Activated CD8-positive, alpha-beta T cell treated with anti-CD3 and anti-CD28 coated beads for 36 hours (primary cell): ENCODE measurements at regions not wholly inside any gene's neighbourhood (a gene's known extent, or its start where the extent isn't known, plus 50 kb on each side); places are given as distances from the start of the nearest gene placed in this dataset.

Experiments
- ATAC-seq: fragments of 200-7000 bp; cut with Tn5 transposase; one replicate; pipeline ENCODE4 v1.10.0; 2021; ENCODE audit warnings: mild to moderate bottlenecking, moderate library complexity
- CTCF ChIA-PET: fragments of 350-600 bp; sonication (Branson Sonifier 250); formaldehyde crosslinking; loops from one replicate; lab custom pipeline; 2021; ENCODE audit warnings: antibody characterized with exemption; lab: Charles Lee
- POLR2A ChIA-PET: fragments of 350-600 bp; sonication (Branson Sonifier 250); formaldehyde crosslinking; loops from one replicate; lab custom pipeline; 2021; ENCODE audit warnings: antibody characterized with exemption; lab: Charles Lee
- DNase-seq: peaks from one replicate; pipeline ENCODE4 v3.0.0-alpha.2; 2020
- H3K27ac Mint-ChIP-seq: one replicate; pipeline ENCODE4 v1.8.0; 2021; ENCODE audit warnings: mild to moderate bottlenecking, mixed read lengths
- H3K27me3 Mint-ChIP-seq: one replicate; pipeline ENCODE4 v1.8.0; 2021; ENCODE audit warnings: mixed read lengths
- H3K36me3 Mint-ChIP-seq: one replicate; pipeline ENCODE4 v1.8.0; 2021; ENCODE audit warnings: low read depth, mixed read lengths
- H3K4me1 Mint-ChIP-seq: one replicate; pipeline ENCODE4 v1.8.0; 2021; ENCODE audit warnings: low read depth, mixed read lengths
- H3K4me3 Mint-ChIP-seq: one replicate; pipeline ENCODE4 v1.8.0; 2021; ENCODE audit warnings: mild to moderate bottlenecking, moderate library complexity, mixed read lengths
- H3K9me3 Mint-ChIP-seq: one replicate; pipeline ENCODE4 v1.8.0; 2021; ENCODE audit warnings: mixed read lengths
- CTCF ChIP-seq: fragments of 200-600 bp; IDR thresholded peaks from one replicate; pipeline ENCODE4 v1.8.0; 2022; ENCODE audit warnings: antibody characterized with exemption, mild to moderate bottlenecking
- intact Hi-C: fragments of 100-400 bp; cut with micrococcal nuclease; formaldehyde crosslinking; loops from one replicate; pipeline ENCODE4 v1.10.0; 2022

- POLR2A ChIA-PET: no interaction called here
- no peak for ATAC-seq
- TF ChIP-seq CTCF: no peak
- Mint-ChIP-seq H3K27ac (no peak overlapping the region), H3K4me1 (no peaks in the 10 kb centered on the region), H3K4me3 (no peak overlapping the region), H3K36me3 (no peaks in the 10 kb centered on the region), H3K9me3 (peaks cover 6% of the 10 kb centered on the region), H3K27me3 (no peaks in the 10 kb centered on the region)
- CTCF ChIA-PET: no interaction called here
- intact Hi-C loops: no loop called here
- no peak for DNase-seq
These were observed 271.8 kb upstream of the TFPI start for GRCh38 chr2:187826023-187826422.

GRCh38 chr2:187834787-187835186 lies 280.6 kb upstream of the TFPI start:
- H3K9me3 Mint-ChIP-seq: no peaks in the 10 kb centered on the region

GRCh38 chr2:187838690-187839089 lies 284.5 kb upstream of the TFPI start:
- H3K4me1 Mint-ChIP-seq: no peaks in the 10 kb centered on the region

More at GRCh38 chr2:187834787-187835186, 280.6 kb upstream of the TFPI start:
- no peaks in the 10 kb centered on the region for H3K36me3 Mint-ChIP-seq
- no peaks in the 10 kb centered on the region for H3K4me1 Mint-ChIP-seq
- H3K27ac Mint-ChIP-seq: no peak overlapping the region
- intact Hi-C loops: no loop called here
- POLR2A ChIA-PET: no interaction called here
- ATAC-seq (no peak), DNase-seq (no peak)
- CTCF ChIA-PET: interaction anchor here (1.0 kb wide), 1 partner anchor 335 kb away, joined by 3 read pairs; no protein-coding TSS in a partner anchor
- H3K27me3 Mint-ChIP-seq: no peaks in the 10 kb centered on the region
- no peak overlapping the region for H3K4me3 Mint-ChIP-seq
- TF ChIP-seq CTCF: no peak

GRCh38 chr2:187842315-187842714 lies 288.1 kb upstream of the TFPI start:
- H3K9me3 Mint-ChIP-seq: no peaks in the 10 kb centered on the region
- no peak overlapping the region for H3K4me3 Mint-ChIP-seq
- CTCF ChIA-PET: interaction anchor here (1.3 to 1.5 kb wide), 4 partner anchors 9 to 343 kb away, joined by 3 to 15 read pairs (median 4); no protein-coding TSS in a partner anchor
- ATAC-seq (no peak), DNase-seq (no peak)
- no peaks in the 10 kb centered on the region for H3K36me3 Mint-ChIP-seq
- no peak for TF ChIP-seq CTCF
- H3K27me3 Mint-ChIP-seq: no peaks in the 10 kb centered on the region
- POLR2A ChIA-PET: no interaction called here
- intact Hi-C loops: loop anchor here (5.0 kb wide), 2 partner anchors 255 to 340 kb away; no protein-coding TSS in a partner anchor
- H3K4me1 Mint-ChIP-seq: no peaks in the 10 kb centered on the region
- H3K27ac Mint-ChIP-seq: no peak overlapping the region

More at GRCh38 chr2:187838690-187839089, 284.5 kb upstream of the TFPI start:
- DNase-seq (no peak), ATAC-seq (no peak)
- no peaks in the 10 kb centered on the region for H3K36me3 Mint-ChIP-seq
- CTCF ChIA-PET: no interaction called here
- H3K27ac Mint-ChIP-seq: no peak overlapping the region
- TF ChIP-seq CTCF: no peak
- H3K27me3 Mint-ChIP-seq: no peaks in the 10 kb centered on the region
- intact Hi-C loops: no loop called here
- no peak overlapping the region for H3K4me3 Mint-ChIP-seq
- no peaks in the 10 kb centered on the region for H3K9me3 Mint-ChIP-seq
- POLR2A ChIA-PET: no interaction called here

GRCh38 chr2:187842978-187843847 lies 289.0 kb upstream of the TFPI start:
- no peaks in the 10 kb centered on the region for H3K4me1 Mint-ChIP-seq
- H3K9me3 Mint-ChIP-seq: no peaks in the 10 kb centered on the region
- ChIA-PET POLR2A (no interaction called here), CTCF (interaction anchor here (0.6 to 2.6 kb wide), 12 partner anchors 9 to 344 kb away, joined by 3 to 15 read pairs (median 3); no protein-coding TSS in a partner anchor)
- H3K4me3 Mint-ChIP-seq: no peak overlapping the region
- no peak overlapping the region for H3K27ac Mint-ChIP-seq
- TF ChIP-seq CTCF: peak; percentile 62
- no peaks in the 10 kb centered on the region for H3K27me3 Mint-ChIP-seq
- intact Hi-C loops: loop anchor here (5.0 kb wide), 2 partner anchors 256 to 341 kb away; no protein-coding TSS in a partner anchor
- no peaks in the 10 kb centered on the region for H3K36me3 Mint-ChIP-seq
- ATAC-seq (no peak), DNase-seq (no peak)
